Right lobe of liver (tissue), 4 donors: ENCODE measurements at regions not wholly inside any gene's neighbourhood (a gene's known extent, or its start where the extent isn't known, plus 50 kb on each side); places are given as distances from the start of the nearest gene placed in this dataset.

ENCODE experiments used
- CTCF ChIP-seq, 4 donors: fragments of 200-600 bp in 3 of 4; fragments of 450-650 bp in 1 of 4; IDR thresholded peaks; one replicate each; pipeline versions ENCODE4 v1.5.1 to v1.8.0; 2016 to 2022; ENCODE audit warnings: antibody characterized with exemption in 4 of 4, mild to moderate bottlenecking in 2 of 4
- POLR2A ChIP-seq: fragments of 450-650 bp; IDR thresholded peaks from one replicate; pipeline ENCODE4 v1.6.1; 2017; ENCODE audit warnings: antibody characterized with exemption, mild to moderate bottlenecking
- donor health status: DM: no; HTN: no; CAD: no.
- donor health status: DM: no; HTN: no; CAD: no.
- donor health status: DM: no; HTN: yes; CAD: no.

DNA sequence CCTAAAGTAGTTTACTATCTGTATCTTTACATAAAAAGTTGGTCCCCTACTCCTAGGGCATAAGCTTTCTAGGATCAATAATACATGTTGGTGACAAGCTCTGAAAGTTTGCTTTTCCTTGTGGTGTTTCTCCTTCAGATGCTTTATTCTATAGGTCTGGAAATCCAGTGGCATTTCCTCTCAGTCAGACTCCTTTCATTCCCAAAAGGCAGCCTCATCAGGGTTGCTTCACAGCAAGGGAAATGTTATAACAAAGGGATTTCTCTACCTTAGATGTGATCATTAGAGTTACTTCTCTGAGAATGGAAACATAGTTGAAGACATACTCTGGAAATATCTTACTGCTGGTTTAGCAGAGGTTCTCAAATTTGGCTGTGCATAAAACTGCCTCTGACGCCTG is 1072.4 kb upstream of the ZEB2 start:
- TF ChIP-seq POLR2A, result no peak
- no peak for TF ChIP-seq CTCF (IDR thresholded peaks at IDR 0.05)
